22Rv1 (cell line): ENCODE measurements at regions not wholly inside any gene's neighbourhood (a gene's known extent, or its start where the extent isn't known, plus 50 kb on each side); places are given as distances from the start of the nearest gene placed in this dataset.

ENCODE experiments used
- H3K27ac ChIP-seq: fragments of 450-650 bp; 2 replicates; pipeline ENCODE4 v1.5.1; 2017
- ZFX ChIP-seq: fragments of 450-650 bp; IDR thresholded peaks from 2 replicates; pipeline ENCODE4 v1.6.1; 2017; ENCODE audit warnings: antibody characterized with exemption, borderline replicate concordance
- TF ChIP-seq, protein P1 (sequence below): fragments of 450-650 bp; IDR thresholded peaks from 2 replicates; pipeline ENCODE4 v1.5.1; 2017; ENCODE audit warnings: mild to moderate bottlenecking

DNA sequence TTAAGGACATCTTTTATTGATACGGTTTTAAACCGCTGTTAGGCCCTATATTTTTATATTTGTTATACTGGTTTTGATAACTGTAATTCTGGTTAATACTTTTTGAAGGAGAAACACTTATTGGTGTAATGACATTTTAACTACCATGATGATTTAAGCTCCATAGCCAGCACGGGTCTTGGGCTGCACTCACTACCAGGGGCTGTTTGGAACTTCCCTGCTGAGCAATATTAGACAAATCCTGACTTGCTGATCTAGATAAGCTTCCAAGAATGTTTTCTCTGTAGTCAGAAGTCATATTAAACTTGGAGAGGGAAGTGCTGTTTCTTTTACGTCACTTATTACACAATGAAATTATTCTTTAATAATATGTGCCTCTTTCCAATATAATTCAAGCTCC, 540.0 kb upstream of the GRAMD2B start:
- TF ChIP-seq ZFX: no peak
- TF ChIP-seq, protein P1, sequence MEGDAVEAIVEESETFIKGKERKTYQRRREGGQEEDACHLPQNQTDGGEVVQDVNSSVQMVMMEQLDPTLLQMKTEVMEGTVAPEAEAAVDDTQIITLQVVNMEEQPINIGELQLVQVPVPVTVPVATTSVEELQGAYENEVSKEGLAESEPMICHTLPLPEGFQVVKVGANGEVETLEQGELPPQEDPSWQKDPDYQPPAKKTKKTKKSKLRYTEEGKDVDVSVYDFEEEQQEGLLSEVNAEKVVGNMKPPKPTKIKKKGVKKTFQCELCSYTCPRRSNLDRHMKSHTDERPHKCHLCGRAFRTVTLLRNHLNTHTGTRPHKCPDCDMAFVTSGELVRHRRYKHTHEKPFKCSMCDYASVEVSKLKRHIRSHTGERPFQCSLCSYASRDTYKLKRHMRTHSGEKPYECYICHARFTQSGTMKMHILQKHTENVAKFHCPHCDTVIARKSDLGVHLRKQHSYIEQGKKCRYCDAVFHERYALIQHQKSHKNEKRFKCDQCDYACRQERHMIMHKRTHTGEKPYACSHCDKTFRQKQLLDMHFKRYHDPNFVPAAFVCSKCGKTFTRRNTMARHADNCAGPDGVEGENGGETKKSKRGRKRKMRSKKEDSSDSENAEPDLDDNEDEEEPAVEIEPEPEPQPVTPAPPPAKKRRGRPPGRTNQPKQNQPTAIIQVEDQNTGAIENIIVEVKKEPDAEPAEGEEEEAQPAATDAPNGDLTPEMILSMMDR: no peak
- H3K27ac ChIP-seq: no peak overlapping the region

DNA sequence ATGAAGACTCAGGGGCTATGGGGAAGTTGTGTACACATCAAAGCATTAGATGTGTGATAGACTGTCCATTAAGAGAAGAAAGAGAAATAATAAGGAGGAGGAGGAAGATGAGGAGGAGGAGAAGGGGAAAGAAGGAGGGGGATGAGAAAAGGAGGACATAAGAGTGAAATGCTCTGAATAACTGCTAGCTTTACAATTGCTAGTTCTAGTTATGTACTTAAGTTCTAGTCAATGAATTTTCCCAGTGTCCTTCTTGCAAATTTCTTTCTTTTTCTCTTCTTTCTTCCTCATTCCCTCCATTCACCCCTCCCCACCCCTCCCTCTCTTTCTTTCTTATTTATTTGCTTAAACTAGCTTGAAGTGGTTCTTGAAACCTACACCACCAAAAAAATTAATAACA, 534.9 kb upstream of the GRAMD2B start:
- H3K27ac ChIP-seq: no peak overlapping the region
- TF ChIP-seq ZFX: no peak
- TF ChIP-seq, protein P1: no peak

DNA sequence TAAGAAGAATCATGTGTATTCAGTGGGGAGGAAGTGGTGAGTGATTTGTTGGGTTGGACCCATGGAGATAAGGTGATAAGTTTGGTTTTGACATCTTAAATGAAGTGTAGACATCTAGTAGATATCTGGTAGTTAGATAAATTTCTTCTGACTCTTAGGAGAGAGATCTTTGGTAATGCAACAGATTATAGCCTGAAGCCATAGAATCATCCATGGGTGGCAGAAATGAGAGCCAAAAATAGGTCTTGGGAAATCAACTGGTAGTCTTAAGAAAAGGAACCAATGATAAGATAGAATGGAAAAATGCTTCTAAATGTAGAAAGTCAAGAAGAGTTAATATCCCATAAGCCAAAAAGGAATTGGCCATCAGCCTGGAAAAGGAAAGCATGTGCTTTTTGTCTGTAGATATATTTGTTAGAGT, 532.7 kb upstream of the GRAMD2B start:
- TF ChIP-seq, protein P1: no peak
- TF ChIP-seq ZFX: no peak
- no peak overlapping the region for H3K27ac ChIP-seq

DNA sequence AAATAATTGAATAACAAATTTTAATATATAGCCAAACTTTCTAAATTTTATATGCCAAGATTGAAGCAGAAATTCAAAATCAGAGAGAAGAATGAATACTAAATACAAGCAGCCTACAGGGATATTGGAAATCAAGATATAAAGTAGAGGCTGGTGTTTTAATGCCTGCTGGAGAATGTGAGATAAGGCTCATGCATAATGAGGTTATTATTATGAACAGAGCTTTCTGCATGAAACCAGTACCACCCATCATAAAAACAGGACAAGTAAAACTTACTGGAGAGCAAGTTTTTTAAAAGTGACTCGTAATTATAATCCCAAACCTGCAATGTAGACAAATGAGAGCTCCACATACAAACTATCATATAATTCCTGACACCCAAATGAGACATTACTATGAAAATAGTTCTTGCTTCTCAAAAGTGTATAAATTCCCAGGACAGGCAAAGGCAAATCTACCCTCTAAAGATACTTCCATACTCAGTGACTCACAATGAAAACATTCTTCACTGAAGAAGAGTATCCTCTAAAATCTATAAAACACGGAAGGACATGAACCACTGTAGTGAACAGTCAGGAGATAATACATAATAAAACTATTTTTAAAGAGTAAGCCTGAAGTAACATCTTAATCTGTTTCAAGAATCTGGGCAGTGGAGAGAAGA, 532.0 kb upstream of the GRAMD2B start:
- no peak for TF ChIP-seq ZFX
- TF ChIP-seq, protein P1: no peak
- no peak overlapping the region for H3K27ac ChIP-seq

DNA sequence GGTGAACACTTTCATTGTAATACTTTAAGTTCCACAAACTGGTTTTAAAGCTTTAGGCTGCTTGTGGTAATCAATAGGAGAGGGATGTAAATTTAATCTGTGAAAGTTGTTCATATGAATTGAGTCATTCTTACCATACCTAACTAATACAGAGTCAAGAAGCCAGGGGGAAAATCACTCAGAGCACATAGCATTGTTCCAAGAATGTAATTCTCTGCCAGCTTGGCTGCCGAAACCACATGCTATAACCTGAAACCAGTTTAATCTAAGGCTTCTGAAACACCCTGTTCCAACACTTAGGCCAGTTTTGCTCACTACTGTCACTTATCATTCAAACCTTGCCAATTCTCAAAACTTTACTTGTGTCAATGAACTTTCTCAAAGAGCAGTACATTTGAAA, 528.8 kb upstream of the GRAMD2B start:
- H3K27ac ChIP-seq: no peak overlapping the region
- TF ChIP-seq, protein P1: no peak
- no peak for TF ChIP-seq ZFX

DNA sequence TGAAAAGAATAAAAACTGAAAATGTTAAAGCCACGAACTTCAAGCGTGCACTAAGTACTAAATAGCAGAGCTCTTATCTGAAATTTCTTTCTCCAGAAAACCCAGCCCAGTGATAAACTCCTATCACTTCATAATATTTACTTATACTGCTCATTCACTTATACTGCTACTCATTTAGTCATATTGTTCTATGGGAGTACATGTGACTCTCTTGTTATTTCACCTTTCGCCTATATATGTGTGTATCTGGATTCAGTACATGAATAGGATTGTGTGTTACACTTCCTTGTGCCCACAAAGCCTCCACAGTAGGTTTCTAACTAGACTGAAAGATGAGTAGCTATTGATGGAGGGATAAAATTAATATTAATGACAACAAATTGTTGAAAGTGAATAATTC, 526.8 kb upstream of the GRAMD2B start:
- H3K27ac ChIP-seq: no peak overlapping the region
- TF ChIP-seq, protein P1: no peak
- no peak for TF ChIP-seq ZFX

DNA sequence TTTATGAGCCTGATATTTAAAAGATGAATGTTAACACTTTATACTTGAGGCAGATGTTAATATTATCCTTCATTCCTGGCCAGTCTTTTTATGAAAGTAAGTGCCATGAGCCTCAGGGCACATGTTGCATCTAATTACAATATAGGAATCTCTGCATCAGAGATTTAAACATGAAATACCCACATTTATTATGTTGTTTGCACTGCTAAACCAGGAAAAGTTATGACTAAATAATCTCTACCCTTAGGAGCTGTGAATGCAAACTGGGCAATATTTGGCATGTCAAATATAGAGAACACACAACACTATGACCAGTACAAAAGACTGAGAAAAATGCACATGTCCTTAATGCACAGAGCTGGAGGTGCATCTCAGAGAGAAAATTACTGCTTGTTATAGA, 526.1 kb upstream of the GRAMD2B start:
- H3K27ac ChIP-seq: no peak overlapping the region
- TF ChIP-seq, protein P1: no peak
- TF ChIP-seq ZFX: no peak
